SH-SY5Y (cell line): ENCODE measurements at regions not wholly inside any gene's neighbourhood (a gene's known extent, or its start where the extent isn't known, plus 50 kb on each side); places are given as distances from the start of the nearest gene placed in this dataset.

Source experiments
- GATA2 ChIP-seq: IDR thresholded peaks from 2 replicates; pipeline ENCODE4 v1.6.1; 2011; ENCODE audit warnings: mild to moderate bottlenecking, low read depth, low read length
- GATA3 ChIP-seq: IDR thresholded peaks from 2 replicates; pipeline ENCODE4 v1.6.1; 2011; ENCODE audit warnings: low read depth, mild to moderate bottlenecking, low read length, moderate library complexity

- TF ChIP-seq GATA2 (no peak), GATA3 (no peak)
Observed at GRCh38 chr7:23980081-23980480, 270.1 kb downstream of the STK31 start.

GRCh38 chr7:23981314-23981713 is 271.3 kb downstream of the STK31 start:
- TF ChIP-seq GATA3 (no peak), GATA2 (no peak)

GRCh38 chr7:23981758-23982157 is 271.7 kb downstream of the STK31 start:
- TF ChIP-seq GATA3: no peak
- no peak for TF ChIP-seq GATA2

GRCh38 chr7:24005517-24005916 is 278.5 kb upstream of the NPY start:
- TF ChIP-seq GATA3 (no peak), GATA2 (no peak)

- no peak for TF ChIP-seq GATA3
- TF ChIP-seq GATA2: no peak
Observed at GRCh38 chr7:24010495-24010894, 273.5 kb upstream of the NPY start.

GRCh38 chr7:24017519-24017918 is 266.5 kb upstream of the NPY start:
- TF ChIP-seq GATA3 (no peak), GATA2 (no peak)

GRCh38 chr7:24018331-24018730 is 265.7 kb upstream of the NPY start:
- no peak for TF ChIP-seq GATA2
- TF ChIP-seq GATA3: no peak

- TF ChIP-seq GATA2: no peak
- TF ChIP-seq GATA3: no peak
Observed at GRCh38 chr7:24019841-24020240, 264.1 kb upstream of the NPY start.

- TF ChIP-seq GATA3 (no peak), GATA2 (no peak)
Observed at GRCh38 chr7:24024276-24025068, 259.5 kb upstream of the NPY start.

GRCh38 chr7:24025094-24025493 is 258.9 kb upstream of the NPY start:
- TF ChIP-seq GATA2: no peak
- TF ChIP-seq GATA3: no peak

- TF ChIP-seq GATA2: no peak
- TF ChIP-seq GATA3: no peak
Observed at GRCh38 chr7:24025765-24026164, 258.2 kb upstream of the NPY start.

- TF ChIP-seq GATA3 (no peak), GATA2 (no peak)
Observed at GRCh38 chr7:24026351-24026750, 257.6 kb upstream of the NPY start.

GRCh38 chr7:24029068-24029467 is 254.9 kb upstream of the NPY start:
- TF ChIP-seq GATA3 (no peak), GATA2 (no peak)

- TF ChIP-seq GATA2 (no peak), GATA3 (no peak)
Observed at GRCh38 chr7:24034251-24034650, 249.7 kb upstream of the NPY start.

GRCh38 chr7:24035366-24036032 is 248.5 kb upstream of the NPY start:
- no peak for TF ChIP-seq GATA2
- TF ChIP-seq GATA3: no peak

GRCh38 chr7:24036033-24036412 is 248.0 kb upstream of the NPY start:
- TF ChIP-seq GATA2 (no peak), GATA3 (no peak)

- no peak; the same call in 1 of the 2 replicates for TF ChIP-seq GATA3
- TF ChIP-seq GATA2: no peak
Observed at GRCh38 chr7:24038993-24039392, 245.0 kb upstream of the NPY start.
